A673 (cell line): ENCODE measurements at regions not wholly inside any gene's neighbourhood (a gene's known extent, or its start where the extent isn't known, plus 50 kb on each side); places are given as distances from the start of the nearest gene placed in this dataset.

ENCODE experiments used
- EZH2 ChIP-seq: fragments of 200-600 bp; sonication (generic); IDR thresholded peaks from 2 replicates; pipeline ENCODE4 v1.6.1; 2017; ENCODE audit warnings: borderline replicate concordance, low read depth, mild to moderate bottlenecking, mixed read lengths, antibody characterized with exemption, low read length; ENCODE audit not compliant: poor library complexity, severe bottlenecking
- TF ChIP-seq, protein P1 (sequence below): fragments of 300-800, 200-600 bp; sonication (generic); conservative IDR thresholded peaks from 2 replicates; pipeline ENCODE4 v1.5.1; 2017; ENCODE audit warnings: low read depth, mild to moderate bottlenecking, antibody characterized with exemption, low read length, moderate library complexity, mixed read lengths

DNA sequence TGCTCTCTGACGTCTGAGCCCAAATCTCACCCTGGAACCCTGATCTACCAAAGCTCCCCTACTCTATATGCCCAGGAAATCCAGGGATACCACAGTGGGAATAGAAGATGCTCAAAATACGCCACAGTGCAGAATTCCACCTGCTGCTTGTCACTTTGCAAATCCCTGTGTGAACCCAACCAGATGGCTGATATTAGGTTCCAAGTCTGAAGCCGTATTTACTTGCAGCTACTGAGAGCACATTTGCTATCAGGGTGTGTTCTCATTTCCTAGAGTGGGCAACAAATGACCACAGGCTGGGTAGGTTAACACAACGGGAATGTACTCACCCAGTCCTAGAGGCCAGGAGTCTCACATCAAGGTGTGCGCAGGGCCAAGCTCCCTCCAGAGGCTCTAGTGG is 126.8 kb downstream of the MXRA5 start:
- TF ChIP-seq, protein P1, sequence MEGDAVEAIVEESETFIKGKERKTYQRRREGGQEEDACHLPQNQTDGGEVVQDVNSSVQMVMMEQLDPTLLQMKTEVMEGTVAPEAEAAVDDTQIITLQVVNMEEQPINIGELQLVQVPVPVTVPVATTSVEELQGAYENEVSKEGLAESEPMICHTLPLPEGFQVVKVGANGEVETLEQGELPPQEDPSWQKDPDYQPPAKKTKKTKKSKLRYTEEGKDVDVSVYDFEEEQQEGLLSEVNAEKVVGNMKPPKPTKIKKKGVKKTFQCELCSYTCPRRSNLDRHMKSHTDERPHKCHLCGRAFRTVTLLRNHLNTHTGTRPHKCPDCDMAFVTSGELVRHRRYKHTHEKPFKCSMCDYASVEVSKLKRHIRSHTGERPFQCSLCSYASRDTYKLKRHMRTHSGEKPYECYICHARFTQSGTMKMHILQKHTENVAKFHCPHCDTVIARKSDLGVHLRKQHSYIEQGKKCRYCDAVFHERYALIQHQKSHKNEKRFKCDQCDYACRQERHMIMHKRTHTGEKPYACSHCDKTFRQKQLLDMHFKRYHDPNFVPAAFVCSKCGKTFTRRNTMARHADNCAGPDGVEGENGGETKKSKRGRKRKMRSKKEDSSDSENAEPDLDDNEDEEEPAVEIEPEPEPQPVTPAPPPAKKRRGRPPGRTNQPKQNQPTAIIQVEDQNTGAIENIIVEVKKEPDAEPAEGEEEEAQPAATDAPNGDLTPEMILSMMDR = no peak
- no peak for TF ChIP-seq EZH2
